Effector memory CD8-positive, alpha-beta T cell (primary cell): ENCODE measurements at regions not wholly inside any gene's neighbourhood (a gene's known extent, or its start where the extent isn't known, plus 50 kb on each side); places are given as distances from the start of the nearest gene placed in this dataset.
"Not testable (repeated sequence)": the region's sequence is repeated elsewhere in the genome, so short reads cannot be mapped to it uniquely, and the experiment has no call there.

Source experiments
- ATAC-seq: fragments of 150-1000 bp; cut with Tn5 transposase; replicated peaks from 2 replicates; pipeline ENCODE4 v1.10.0; 2021; ENCODE audit warnings: mild to moderate bottlenecking, moderate library complexity
- DNase-seq, 3 experiments: peaks; one replicate each; pipeline ENCODE4 v3.0.0; 2021
- H3K27ac Mint-ChIP-seq, 2 donors: one replicate each; pipeline ENCODE4 v1.8.0; 2022; ENCODE audit warnings: mild to moderate bottlenecking in 2 of 2, mixed read lengths in 2 of 2, moderate library complexity in 2 of 2
- H3K27me3 Mint-ChIP-seq, 2 donors: one replicate each; pipeline ENCODE4 v1.8.0; 2022; ENCODE audit warnings: mixed read lengths in 2 of 2
- H3K36me3 Mint-ChIP-seq: one replicate; pipeline ENCODE4 v1.8.0; 2022; ENCODE audit warnings: mild to moderate bottlenecking, moderate library complexity, mixed read lengths; ENCODE audit not compliant: insufficient read depth
- H3K4me1 Mint-ChIP-seq, 2 donors: one replicate each; pipeline ENCODE4 v1.8.0; 2022; ENCODE audit warnings: low read depth in 2 of 2, mixed read lengths in 2 of 2
- H3K4me3 Mint-ChIP-seq, 2 donors: one replicate each; pipeline ENCODE4 v1.8.0; 2022; ENCODE audit warnings: mild to moderate bottlenecking in 2 of 2, mixed read lengths in 2 of 2, moderate library complexity in 2 of 2
- H3K9me3 Mint-ChIP-seq, 2 donors: one replicate each; pipeline ENCODE4 v1.8.0; 2022; ENCODE audit warnings: mixed read lengths in 2 of 2

- Mint-ChIP-seq H3K4me1 (peaks cover 4 to 9% of the 10 kb centered on the region in 2 donors), H3K36me3 (peaks cover 4% of the 10 kb centered on the region), H3K27me3 (peaks cover 80 to 94% of the 10 kb centered on the region in 2 donors), H3K9me3 (peaks cover 0 to 3% of the 10 kb centered on the region in 2 donors), H3K27ac (no peak overlapping the region), H3K4me3 (peak overlapping the region in 1 of 2 donors; percentile 20)
- peak; percentile 32 for ATAC-seq
- DNase-seq = peak in 1 of 3 experiments; percentile 17
Measured at GRCh38 chr6:27553123-27553904, 80.4 kb upstream of the ZNF184 start.

- Mint-ChIP-seq H3K27ac (no peak overlapping the region), H3K4me1 (peaks cover 3 to 6% of the 10 kb centered on the region in 2 donors), H3K9me3 (peaks cover 0 to 9% of the 10 kb centered on the region in 2 donors), H3K4me3 (no peak overlapping the region), H3K27me3 (peaks cover 82 to 94% of the 10 kb centered on the region in 2 donors), H3K36me3 (peaks cover under 1% of the 10 kb centered on the region)
- DNase-seq (no peak), ATAC-seq (no peak)
Measured at GRCh38 chr6:27551607-27552006, 78.7 kb upstream of the ZNF184 start.

GRCh38 chr6:27550692-27551091, 77.8 kb upstream of the ZNF184 start:
- Mint-ChIP-seq H3K4me3 (no peak overlapping the region), H3K36me3 (peaks cover 2% of the 10 kb centered on the region), H3K27ac (no peak overlapping the region), H3K27me3 (peaks cover 82 to 94% of the 10 kb centered on the region in 2 donors), H3K4me1 (peaks cover 3 to 6% of the 10 kb centered on the region in 2 donors), H3K9me3 (peaks cover 0 to 12% of the 10 kb centered on the region in 2 donors)
- ATAC-seq = no peak
- DNase-seq = no peak

GRCh38 chr6:27549241-27549598, 76.3 kb upstream of the ZNF184 start:
- not testable (repeated sequence) for H3K4me3 Mint-ChIP-seq, H3K27ac Mint-ChIP-seq, ATAC-seq, DNase-seq, H3K36me3 Mint-ChIP-seq
- H3K27me3 Mint-ChIP-seq = peaks cover 96 to 99% of the 10 kb centered on the region in 2 donors
- peaks cover 6 to 11% of the 10 kb centered on the region in 2 donors for H3K4me1 Mint-ChIP-seq
- H3K9me3 Mint-ChIP-seq = peaks cover 0 to 13% of the 10 kb centered on the region in 2 donors

GRCh38 chr6:27547157-27548075, 74.5 kb upstream of the ZNF184 start:
- Mint-ChIP-seq H3K4me3 (no peak overlapping the region), H3K27me3 (peaks cover 92 to 99% of the 10 kb centered on the region in 2 donors), H3K4me1 (peaks cover 0 to 8% of the 10 kb centered on the region in 2 donors), H3K9me3 (peaks cover 0 to 10% of the 10 kb centered on the region in 2 donors), H3K27ac (no peak overlapping the region), H3K36me3 (peaks cover 8% of the 10 kb centered on the region)
- DNase-seq (no peak), ATAC-seq (no peak)

GRCh38 chr6:27546522-27546921, 73.6 kb upstream of the ZNF184 start:
- ATAC-seq (no peak), DNase-seq (no peak)
- Mint-ChIP-seq H3K36me3 (peaks cover 8% of the 10 kb centered on the region), H3K27ac (no peak overlapping the region), H3K9me3 (peaks cover 0 to 10% of the 10 kb centered on the region in 2 donors), H3K27me3 (peaks cover 94 to 100% of the 10 kb centered on the region in 2 donors), H3K4me1 (peaks cover 0 to 8% of the 10 kb centered on the region in 2 donors), H3K4me3 (no peak overlapping the region)

- peaks cover 8% of the 10 kb centered on the region for H3K36me3 Mint-ChIP-seq
- DNase-seq (no peak), ATAC-seq (no peak)
- H3K4me1 Mint-ChIP-seq = peaks cover 0 to 8% of the 10 kb centered on the region in 2 donors
- peaks cover 0 to 10% of the 10 kb centered on the region in 2 donors for H3K9me3 Mint-ChIP-seq
- H3K4me3 Mint-ChIP-seq = peak overlapping the region in 1 of 2 donors; percentile 56
- H3K27me3 Mint-ChIP-seq = peaks cover 94 to 100% of the 10 kb centered on the region in 2 donors
- no peak overlapping the region for H3K27ac Mint-ChIP-seq
Measured at GRCh38 chr6:27545271-27546046, 72.6 kb upstream of the ZNF184 start.

GRCh38 chr6:27544612-27545260, 71.8 kb upstream of the ZNF184 start:
- Mint-ChIP-seq H3K4me1 (peaks cover 0 to 8% of the 10 kb centered on the region in 2 donors), H3K36me3 (peaks cover 8% of the 10 kb centered on the region), H3K4me3 (peak overlapping the region in 1 of 2 donors; percentile 56), H3K27me3 (peaks cover 94 to 100% of the 10 kb centered on the region in 2 donors), H3K9me3 (peaks cover 0 to 10% of the 10 kb centered on the region in 2 donors), H3K27ac (no peak overlapping the region)
- ATAC-seq (no peak), DNase-seq (no peak)

- H3K4me3 Mint-ChIP-seq, H3K4me1 Mint-ChIP-seq, H3K36me3 Mint-ChIP-seq, ATAC-seq, DNase-seq, H3K27ac Mint-ChIP-seq: not testable (repeated sequence)
- Mint-ChIP-seq H3K9me3 (peaks cover 0 to 10% of the 10 kb centered on the region in 2 donors), H3K27me3 (peaks cover 92 to 100% of the 10 kb centered on the region in 2 donors)
Measured at GRCh38 chr6:27544135-27544534, 71.2 kb upstream of the ZNF184 start.

- Mint-ChIP-seq H3K9me3 (peaks cover 0 to 10% of the 10 kb centered on the region in 2 donors), H3K27ac (no peak overlapping the region), H3K4me1 (peaks cover 0 to 8% of the 10 kb centered on the region in 2 donors), H3K4me3 (no peak overlapping the region), H3K36me3 (peaks cover 8% of the 10 kb centered on the region), H3K27me3 (peaks cover 84 to 98% of the 10 kb centered on the region in 2 donors)
- no peak for ATAC-seq
- DNase-seq = no peak
Measured at GRCh38 chr6:27542485-27542884, 69.6 kb upstream of the ZNF184 start.

GRCh38 chr6:27541933-27542297, 69.0 kb upstream of the ZNF184 start:
- H3K36me3 Mint-ChIP-seq = peaks cover 8% of the 10 kb centered on the region
- peaks cover 0 to 6% of the 10 kb centered on the region in 2 donors for H3K9me3 Mint-ChIP-seq
- DNase-seq (no peak), ATAC-seq (no peak)
- no peak overlapping the region for H3K4me3 Mint-ChIP-seq
- H3K27ac Mint-ChIP-seq = no peak overlapping the region
- peaks cover 84 to 98% of the 10 kb centered on the region in 2 donors for H3K27me3 Mint-ChIP-seq
- peaks cover 0 to 8% of the 10 kb centered on the region in 2 donors for H3K4me1 Mint-ChIP-seq

- Mint-ChIP-seq H3K4me1 (peaks cover 0 to 8% of the 10 kb centered on the region in 2 donors), H3K27me3 (peaks cover 84 to 97% of the 10 kb centered on the region in 2 donors), H3K36me3 (peaks cover 8% of the 10 kb centered on the region), H3K9me3 (peaks cover 0 to 3% of the 10 kb centered on the region in 2 donors), H3K4me3 (no peak overlapping the region), H3K27ac (no peak overlapping the region)
- no peak for DNase-seq
- no peak for ATAC-seq
Measured at GRCh38 chr6:27541212-27541932, 68.5 kb upstream of the ZNF184 start.
